ENCODE measurements at regions not wholly inside any gene's neighbourhood (a gene's known extent, or its start where the extent isn't known, plus 50 kb on each side); places are given as distances from the start of the nearest gene placed in this dataset.

- CTCF ChIA-PET, result no interaction called here
- BruUV-seq (replicated peaks), result no TSS peak
- no peak overlapping the region for H3K4me3 Mint-ChIP-seq (ENCODE audit: low read depth, unreplicated experiment)
- H3K36me3 Mint-ChIP-seq (ENCODE audit: insufficient read depth, unreplicated experiment), result no peaks in the 10 kb centered on the region
- H3K27me3 Mint-ChIP-seq (ENCODE audit: unreplicated experiment), result no peaks in the 10 kb centered on the region
- no peaks in the 10 kb centered on the region for H3K9me3 Mint-ChIP-seq (ENCODE audit: low read depth, unreplicated experiment)
- no peak overlapping the region for H3K27ac Mint-ChIP-seq (ENCODE audit: unreplicated experiment)
- TF ChIP-seq CTCF (IDR thresholded peaks at IDR 0.05; ENCODE audit: unreplicated experiment), result no peak
- H3K4me1 Mint-ChIP-seq (ENCODE audit: low read depth, unreplicated experiment), result no peaks in the 10 kb centered on the region
- no peak for DNase-seq
- intact Hi-C loops (cut with micrococcal nuclease; ENCODE audit: unreplicated experiment), result no loop called here
Observed at GRCh38 chr4:166400270-166400894, 527.3 kb downstream of the TLL1 start.

- no peak for DNase-seq
- CTCF ChIA-PET, result no interaction called here
- BruUV-seq (replicated peaks), result no TSS peak
- Mint-ChIP-seq H3K27me3 (ENCODE audit: unreplicated experiment) (no peaks in the 10 kb centered on the region), H3K36me3 (ENCODE audit: insufficient read depth, unreplicated experiment) (no peaks in the 10 kb centered on the region), H3K4me3 (ENCODE audit: low read depth, unreplicated experiment) (no peak overlapping the region), H3K4me1 (ENCODE audit: low read depth, unreplicated experiment) (no peaks in the 10 kb centered on the region), H3K9me3 (ENCODE audit: low read depth, unreplicated experiment) (peaks cover 2% of the 10 kb centered on the region), H3K27ac (ENCODE audit: unreplicated experiment) (no peak overlapping the region)
- TF ChIP-seq CTCF (IDR thresholded peaks at IDR 0.05; ENCODE audit: unreplicated experiment), result no peak
- intact Hi-C loops (cut with micrococcal nuclease; ENCODE audit: unreplicated experiment), result no loop called here
Observed at GRCh38 chr4:166413356-166413755, 540.3 kb downstream of the TLL1 start.

- no peaks in the 10 kb centered on the region for H3K27me3 Mint-ChIP-seq (ENCODE audit: unreplicated experiment)
- no peak for DNase-seq
- intact Hi-C loops (cut with micrococcal nuclease; ENCODE audit: unreplicated experiment), result no loop called here
- no peak overlapping the region for H3K27ac Mint-ChIP-seq (ENCODE audit: unreplicated experiment)
- CTCF ChIA-PET, result interaction anchor here (0.6 kb wide), 1 partner anchor 695 kb away, joined by 4 read pairs; no protein-coding TSS in a partner anchor
- no peaks in the 10 kb centered on the region for H3K36me3 Mint-ChIP-seq (ENCODE audit: insufficient read depth, unreplicated experiment)
- no peak for TF ChIP-seq CTCF (IDR thresholded peaks at IDR 0.05; ENCODE audit: unreplicated experiment)
- H3K9me3 Mint-ChIP-seq (ENCODE audit: low read depth, unreplicated experiment), result peaks cover 2% of the 10 kb centered on the region
- BruUV-seq (replicated peaks), result no TSS peak
- no peaks in the 10 kb centered on the region for H3K4me1 Mint-ChIP-seq (ENCODE audit: low read depth, unreplicated experiment)
- H3K4me3 Mint-ChIP-seq (ENCODE audit: low read depth, unreplicated experiment), result no peak overlapping the region
Observed at GRCh38 chr4:166414431-166414830, 541.4 kb downstream of the TLL1 start.

GRCh38 chr4:166415749-166416148 lies 542.7 kb downstream of the TLL1 start:
- intact Hi-C loops (cut with micrococcal nuclease; ENCODE audit: unreplicated experiment), result no loop called here
- CTCF ChIA-PET, result no interaction called here
- no peaks in the 10 kb centered on the region for H3K27me3 Mint-ChIP-seq (ENCODE audit: unreplicated experiment)
- DNase-seq, result no peak
- H3K4me3 Mint-ChIP-seq (ENCODE audit: low read depth, unreplicated experiment), result no peak overlapping the region
- H3K27ac Mint-ChIP-seq (ENCODE audit: unreplicated experiment), result no peak overlapping the region
- no peaks in the 10 kb centered on the region for H3K4me1 Mint-ChIP-seq (ENCODE audit: low read depth, unreplicated experiment)
- BruUV-seq (replicated peaks), result no TSS peak
- no peaks in the 10 kb centered on the region for H3K36me3 Mint-ChIP-seq (ENCODE audit: insufficient read depth, unreplicated experiment)
- TF ChIP-seq CTCF (IDR thresholded peaks at IDR 0.05; ENCODE audit: unreplicated experiment), result no peak
- peaks cover 2% of the 10 kb centered on the region for H3K9me3 Mint-ChIP-seq (ENCODE audit: low read depth, unreplicated experiment)

Data from Calu3 (cell line).